ENCODE measurements at regions not wholly inside any gene's neighbourhood (a gene's known extent, or its start where the extent isn't known, plus 50 kb on each side); places are given as distances from the start of the nearest gene placed in this dataset.

GRCh38 chr3:73766599-73767381 lies 142.0 kb upstream of the PDZRN3 start:
- H3K36me3 ChIP-seq (ENCODE audit: control insufficient read depth in 2 of 2, insufficient read depth in 2 of 2, low read length in 1 of 2) = no peaks in the 10 kb centered on the region
- ChIA-PET RAD21 (ENCODE audit: unreplicated experiment) (no interaction called here), SMC1A (ENCODE audit: uncharacterized antibody, unreplicated experiment) (interaction anchor here (0.7 kb wide), 1 partner anchor 10 kb away, joined by 3 read pairs; no protein-coding TSS in a partner anchor), CTCF (interaction anchor here (1.1 kb wide), 1 partner anchor 10 kb away, joined by 3 read pairs; no protein-coding TSS in a partner anchor), POLR2A (no interaction called here)
- no peaks in the 10 kb centered on the region for H3K9me3 ChIP-seq (replicated peaks; ENCODE audit: control insufficient read depth, insufficient read depth, low read length)
- H3K4me3 ChIP-seq = no peak overlapping the region
- H3K79me2 ChIP-seq (ENCODE audit: control insufficient read depth, insufficient read depth, low read length) = no peaks in the 10 kb centered on the region
- H3K4me2 ChIP-seq (ENCODE audit: control insufficient read depth, insufficient read depth) = no peak overlapping the region
- 0% methylated on average over 7 of the region's 7 CpGs for WGBS (ENCODE audit: insufficient coverage, insufficient replicate concordance, low lambda C conversion rate, missing lambda C conversion rate)
- H3K27me3 ChIP-seq (replicated peaks in 1 of 2; ENCODE audit: control insufficient read depth in 2 of 2, insufficient read depth in 2 of 2, low read length in 1 of 2) = no peaks in the 10 kb centered on the region
- no peaks in the 10 kb centered on the region for H4K20me1 ChIP-seq (ENCODE audit: control insufficient read depth, insufficient read depth)
- in situ Hi-C loops (cut with MboI) = no loop called here
- no peak for DNase-seq (ENCODE audit: low read depth, low spot score)
- no peak overlapping the region for H3K27ac ChIP-seq (ENCODE audit: control insufficient read depth, insufficient read depth)
- H3K4me1 ChIP-seq (ENCODE audit: control insufficient read depth, insufficient read depth, low read length) = no peaks in the 10 kb centered on the region
- no peak for ATAC-seq
- no peak for TF ChIP-seq CBX3 (IDR thresholded peaks at IDR 0.05; ENCODE audit: borderline replicate concordance, low read depth)
- TF ChIP-seq, protein P1, sequence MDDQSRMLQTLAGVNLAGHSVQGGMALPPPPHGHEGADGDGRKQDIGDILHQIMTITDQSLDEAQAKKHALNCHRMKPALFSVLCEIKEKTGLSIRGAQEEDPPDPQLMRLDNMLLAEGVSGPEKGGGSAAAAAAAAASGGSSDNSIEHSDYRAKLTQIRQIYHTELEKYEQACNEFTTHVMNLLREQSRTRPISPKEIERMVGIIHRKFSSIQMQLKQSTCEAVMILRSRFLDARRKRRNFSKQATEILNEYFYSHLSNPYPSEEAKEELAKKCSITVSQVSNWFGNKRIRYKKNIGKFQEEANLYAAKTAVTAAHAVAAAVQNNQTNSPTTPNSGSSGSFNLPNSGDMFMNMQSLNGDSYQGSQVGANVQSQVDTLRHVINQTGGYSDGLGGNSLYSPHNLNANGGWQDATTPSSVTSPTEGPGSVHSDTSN (IDR thresholded peaks at IDR 0.05; ENCODE audit: insufficient replicate concordance, low read depth, low read length) = no peak
- TF ChIP-seq HCFC1 (IDR thresholded peaks at IDR 0.05; ENCODE audit: low read length) = no peak
- TF ChIP-seq BRCA1 (IDR thresholded peaks at IDR 0.05; ENCODE audit: low read depth, low read length) = no peak
- no TSS peak for BruUV-seq (replicated peaks)
- FAIRE-seq = no peak
- intact Hi-C loops (cut with micrococcal nuclease; ENCODE audit: unreplicated experiment) = no loop called here
- H3K9ac ChIP-seq (ENCODE audit: control insufficient read depth, insufficient read depth, low read length) = no peak overlapping the region
- no peak overlapping the region for H2AFZ ChIP-seq (ENCODE audit: control insufficient read depth, low read depth, low read length)

- no peak for DNase-seq (ENCODE audit: low read depth, low spot score)
- H3K9me3 ChIP-seq (replicated peaks; ENCODE audit: control insufficient read depth, insufficient read depth, low read length) = no peaks in the 10 kb centered on the region
- H3K27ac ChIP-seq (ENCODE audit: control insufficient read depth, insufficient read depth) = no peak overlapping the region
- intact Hi-C loops (cut with micrococcal nuclease; ENCODE audit: unreplicated experiment) (no loop called here), in situ Hi-C loops (cut with MboI) (no loop called here)
- no peaks in the 10 kb centered on the region for H4K20me1 ChIP-seq (ENCODE audit: control insufficient read depth, insufficient read depth)
- H3K4me1 ChIP-seq (ENCODE audit: control insufficient read depth, insufficient read depth, low read length) = no peaks in the 10 kb centered on the region
- ChIA-PET POLR2A (no interaction called here), CTCF (interaction anchor here (1.1 kb wide), 1 partner anchor 9 kb away, joined by 3 read pairs; no protein-coding TSS in a partner anchor), SMC1A (ENCODE audit: uncharacterized antibody, unreplicated experiment) (no interaction called here), RAD21 (ENCODE audit: unreplicated experiment) (no interaction called here)
- TF ChIP-seq RFX5 (IDR thresholded peaks at IDR 0.05; ENCODE audit: low read depth, low read length) (no peak), HDAC2 (IDR thresholded peaks at IDR 0.05) (no peak), LARP7 (IDR thresholded peaks at IDR 0.05) (no peak)
- FAIRE-seq = no peak
- BruUV-seq (replicated peaks) = no TSS peak
- WGBS (ENCODE audit: insufficient coverage, insufficient replicate concordance, low lambda C conversion rate, missing lambda C conversion rate) = 37% methylated on average over 5 of the region's 5 CpGs
- H3K4me2 ChIP-seq (ENCODE audit: control insufficient read depth, insufficient read depth) = no peak overlapping the region
- H2AFZ ChIP-seq (ENCODE audit: control insufficient read depth, low read depth, low read length) = no peak overlapping the region
- H3K79me2 ChIP-seq (ENCODE audit: control insufficient read depth, insufficient read depth, low read length) = no peaks in the 10 kb centered on the region
- no peak overlapping the region for H3K9ac ChIP-seq (ENCODE audit: control insufficient read depth, insufficient read depth, low read length)
- ATAC-seq = no peak
- no peaks in the 10 kb centered on the region for H3K27me3 ChIP-seq (replicated peaks in 1 of 2; ENCODE audit: control insufficient read depth in 2 of 2, insufficient read depth in 2 of 2, low read length in 1 of 2)
- H3K4me3 ChIP-seq = no peak overlapping the region
- no peaks in the 10 kb centered on the region for H3K36me3 ChIP-seq (ENCODE audit: control insufficient read depth in 2 of 2, insufficient read depth in 2 of 2, low read length in 1 of 2)
Measured at GRCh38 chr3:73765878-73766545, 141.3 kb upstream of the PDZRN3 start.

Data from GM12878 (cell line).